ENCODE measurements at regions not wholly inside any gene's neighbourhood (a gene's known extent, or its start where the extent isn't known, plus 50 kb on each side); places are given as distances from the start of the nearest gene placed in this dataset.

- Histone ChIP-seq H2AFZ (ENCODE audit: low read depth) (no peak overlapping the region), H3K79me2 (ENCODE audit: insufficient read depth) (no peaks in the 10 kb centered on the region), H3K27me3 (ENCODE audit: insufficient read depth) (no peaks in the 10 kb centered on the region), H3K36me3 (replicated peaks in 1 of 2; ENCODE audit: control insufficient read depth in 1 of 2, insufficient read depth in 2 of 2, low read length in 1 of 2) (no peaks in the 10 kb centered on the region), H3F3A (replicated peaks; ENCODE audit: insufficient read depth) (no peaks in the 10 kb centered on the region), H4K20me1 (ENCODE audit: insufficient read depth) (no peaks in the 10 kb centered on the region), H3K4me3 (ENCODE audit: low read depth in 2 of 2, low read length in 1 of 2) (no peak overlapping the region), H3K27ac (ENCODE audit: low read depth in 2 of 2, low read length in 1 of 2) (no peak overlapping the region), H3K9me2 (no peaks in the 10 kb centered on the region), H3K9ac (no peak overlapping the region), H3K4me2 (no peak overlapping the region), H3K9me3 (no peaks in the 10 kb centered on the region), H3K4me1 (ENCODE audit: control insufficient read depth in 1 of 2, insufficient read depth in 2 of 2, low read depth in 1 of 2, low read length in 1 of 2) (peaks cover 0 to 2% of the 10 kb centered on the region in 2 experiments; a peak in 1 of 4 replicates)
- POLR2A ChIA-PET: no interaction called here
- CTCF ChIA-PET: no interaction called here
- no peak for DNase-seq
- TF ChIP-seq, protein P1, sequence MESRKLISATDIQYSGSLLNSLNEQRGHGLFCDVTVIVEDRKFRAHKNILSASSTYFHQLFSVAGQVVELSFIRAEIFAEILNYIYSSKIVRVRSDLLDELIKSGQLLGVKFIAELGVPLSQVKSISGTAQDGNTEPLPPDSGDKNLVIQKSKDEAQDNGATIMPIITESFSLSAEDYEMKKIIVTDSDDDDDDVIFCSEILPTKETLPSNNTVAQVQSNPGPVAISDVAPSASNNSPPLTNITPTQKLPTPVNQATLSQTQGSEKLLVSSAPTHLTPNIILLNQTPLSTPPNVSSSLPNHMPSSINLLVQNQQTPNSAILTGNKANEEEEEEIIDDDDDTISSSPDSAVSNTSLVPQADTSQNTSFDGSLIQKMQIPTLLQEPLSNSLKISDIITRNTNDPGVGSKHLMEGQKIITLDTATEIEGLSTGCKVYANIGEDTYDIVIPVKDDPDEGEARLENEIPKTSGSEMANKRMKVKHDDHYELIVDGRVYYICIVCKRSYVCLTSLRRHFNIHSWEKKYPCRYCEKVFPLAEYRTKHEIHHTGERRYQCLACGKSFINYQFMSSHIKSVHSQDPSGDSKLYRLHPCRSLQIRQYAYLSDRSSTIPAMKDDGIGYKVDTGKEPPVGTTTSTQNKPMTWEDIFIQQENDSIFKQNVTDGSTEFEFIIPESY (IDR thresholded peaks at IDR 0.05; ENCODE audit: borderline replicate concordance, low read depth): no peak
- no peak for TF ChIP-seq GABPA (IDR thresholded peaks at IDR 0.05; ENCODE audit: low read depth)
- no peak for TF ChIP-seq RXRA (IDR thresholded peaks at IDR 0.05; ENCODE audit: borderline replicate concordance, low read depth)
- TF ChIP-seq MEF2A (IDR thresholded peaks at IDR 0.05; ENCODE audit: borderline replicate concordance, low read depth): no peak
- TF ChIP-seq MAX (IDR thresholded peaks at IDR 0.05; ENCODE audit: low read depth): no peak
- TF ChIP-seq, protein P2, sequence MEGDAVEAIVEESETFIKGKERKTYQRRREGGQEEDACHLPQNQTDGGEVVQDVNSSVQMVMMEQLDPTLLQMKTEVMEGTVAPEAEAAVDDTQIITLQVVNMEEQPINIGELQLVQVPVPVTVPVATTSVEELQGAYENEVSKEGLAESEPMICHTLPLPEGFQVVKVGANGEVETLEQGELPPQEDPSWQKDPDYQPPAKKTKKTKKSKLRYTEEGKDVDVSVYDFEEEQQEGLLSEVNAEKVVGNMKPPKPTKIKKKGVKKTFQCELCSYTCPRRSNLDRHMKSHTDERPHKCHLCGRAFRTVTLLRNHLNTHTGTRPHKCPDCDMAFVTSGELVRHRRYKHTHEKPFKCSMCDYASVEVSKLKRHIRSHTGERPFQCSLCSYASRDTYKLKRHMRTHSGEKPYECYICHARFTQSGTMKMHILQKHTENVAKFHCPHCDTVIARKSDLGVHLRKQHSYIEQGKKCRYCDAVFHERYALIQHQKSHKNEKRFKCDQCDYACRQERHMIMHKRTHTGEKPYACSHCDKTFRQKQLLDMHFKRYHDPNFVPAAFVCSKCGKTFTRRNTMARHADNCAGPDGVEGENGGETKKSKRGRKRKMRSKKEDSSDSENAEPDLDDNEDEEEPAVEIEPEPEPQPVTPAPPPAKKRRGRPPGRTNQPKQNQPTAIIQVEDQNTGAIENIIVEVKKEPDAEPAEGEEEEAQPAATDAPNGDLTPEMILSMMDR (IDR thresholded peaks at IDR 0.05): no peak
- no peak for TF ChIP-seq YY1 (IDR thresholded peaks at IDR 0.05; ENCODE audit: low read depth)
- no peak for TF ChIP-seq TCF12 (IDR thresholded peaks at IDR 0.05)
- TF ChIP-seq ELF1 (IDR thresholded peaks at IDR 0.05): no peak
- no peak for TF ChIP-seq RCOR1 (IDR thresholded peaks at IDR 0.05; ENCODE audit: low read length)
- no peak for TF ChIP-seq EP300 (IDR thresholded peaks at IDR 0.05; ENCODE audit: borderline replicate concordance in 1 of 2, low read depth in 1 of 2, low read length in 1 of 2)
- no peak for TF ChIP-seq SIN3A (IDR thresholded peaks at IDR 0.05; ENCODE audit: borderline replicate concordance, low read depth, low read length)
- no peak for TF ChIP-seq PBX3 (IDR thresholded peaks at IDR 0.05)
- no peak for TF ChIP-seq FOSL2 (IDR thresholded peaks at IDR 0.05; ENCODE audit: borderline replicate concordance, low read depth)
- 88% methylated on average over 3 of the region's 3 CpGs for WGBS (ENCODE audit: low lambda C conversion rate)
Observed at GRCh38 chr5:110838961-110839360, 100.2 kb downstream of the SLC25A46 start.

Data from SK-N-SH (cell line).